Adrenal gland (tissue), 5 donors: ENCODE measurements at regions not wholly inside any gene's neighbourhood (a gene's known extent, or its start where the extent isn't known, plus 50 kb on each side); places are given as distances from the start of the nearest gene placed in this dataset.

Source experiments
- CTCF ChIP-seq, 6 experiments: fragments of 450-650 bp in 4 of 6; fragments of 200-600 bp in 2 of 6; sonication (generic) in 1 of 6; IDR thresholded peaks; 1 replicate in 5 of 6; 2 replicates in 1 of 6; pipeline versions ENCODE4 v1.5.1 to v1.8.0; 2016 to 2021; ENCODE audit warnings: antibody characterized with exemption in 6 of 6, mild to moderate bottlenecking in 2 of 6, moderate library complexity in 1 of 6
- POLR2A ChIP-seq, 2 donors: fragments of 450-650 bp; IDR thresholded peaks; one replicate each; pipeline ENCODE4 v1.6.1; 2017; ENCODE audit warnings: antibody characterized with exemption in 2 of 2, mild to moderate bottlenecking in 2 of 2, moderate library complexity in 1 of 2
- donor health status: DM: no; HTN: no; CAD: no.

- no peak for TF ChIP-seq CTCF (IDR thresholded peaks at IDR 0.05)
- no peak for TF ChIP-seq POLR2A (IDR thresholded peaks at IDR 0.05)
Measured at GRCh38 chr6:170130201-170130621, 160.7 kb downstream of the DLL1 start.
